ENCODE measurements at regions not wholly inside any gene's neighbourhood (a gene's known extent, or its start where the extent isn't known, plus 50 kb on each side); places are given as distances from the start of the nearest gene placed in this dataset.

DNA sequence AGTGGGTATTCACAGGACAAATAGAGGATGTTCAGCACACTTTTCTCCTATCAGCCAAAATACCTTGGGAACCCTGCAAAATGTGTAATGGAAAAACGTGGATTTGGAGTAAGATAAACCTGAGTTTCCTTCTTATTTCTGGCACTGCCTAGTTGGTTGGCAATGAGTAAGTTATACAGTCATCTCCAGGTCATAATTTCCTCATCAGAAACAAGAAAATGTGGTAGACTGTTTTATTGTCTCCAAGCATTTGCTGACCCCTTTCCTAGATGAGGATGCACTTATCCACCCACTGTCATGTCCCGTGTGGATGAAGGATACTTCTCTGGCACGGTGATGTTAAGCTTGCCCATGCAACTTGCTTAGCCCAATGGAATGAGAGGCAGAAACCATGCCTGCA is 458.0 kb downstream of the KIF2B start:
- TF ChIP-seq SMC3 (IDR thresholded peaks at IDR 0.05; ENCODE audit: low read depth, low read length) (no peak), BHLHE40 (IDR thresholded peaks at IDR 0.05; ENCODE audit: low read depth, low read length) (no peak), RCOR1 (IDR thresholded peaks at IDR 0.05; ENCODE audit: insufficient replicate concordance, low read length) (no peak), POLR2A (IDR thresholded peaks at IDR 0.05; ENCODE audit: low read depth, low read length) (no peak), CHD1 (IDR thresholded peaks at IDR 0.05; ENCODE audit: low read depth, low read length) (no peak), CEBPB (IDR thresholded peaks at IDR 0.05; ENCODE audit: low read depth, low read length) (no peak)
- TF ChIP-seq, protein P1, sequence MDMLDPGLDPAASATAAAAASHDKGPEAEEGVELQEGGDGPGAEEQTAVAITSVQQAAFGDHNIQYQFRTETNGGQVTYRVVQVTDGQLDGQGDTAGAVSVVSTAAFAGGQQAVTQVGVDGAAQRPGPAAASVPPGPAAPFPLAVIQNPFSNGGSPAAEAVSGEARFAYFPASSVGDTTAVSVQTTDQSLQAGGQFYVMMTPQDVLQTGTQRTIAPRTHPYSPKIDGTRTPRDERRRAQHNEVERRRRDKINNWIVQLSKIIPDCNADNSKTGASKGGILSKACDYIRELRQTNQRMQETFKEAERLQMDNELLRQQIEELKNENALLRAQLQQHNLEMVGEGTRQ (IDR thresholded peaks at IDR 0.05; ENCODE audit: low read depth, low read length), result no peak
- TF ChIP-seq, protein P2, sequence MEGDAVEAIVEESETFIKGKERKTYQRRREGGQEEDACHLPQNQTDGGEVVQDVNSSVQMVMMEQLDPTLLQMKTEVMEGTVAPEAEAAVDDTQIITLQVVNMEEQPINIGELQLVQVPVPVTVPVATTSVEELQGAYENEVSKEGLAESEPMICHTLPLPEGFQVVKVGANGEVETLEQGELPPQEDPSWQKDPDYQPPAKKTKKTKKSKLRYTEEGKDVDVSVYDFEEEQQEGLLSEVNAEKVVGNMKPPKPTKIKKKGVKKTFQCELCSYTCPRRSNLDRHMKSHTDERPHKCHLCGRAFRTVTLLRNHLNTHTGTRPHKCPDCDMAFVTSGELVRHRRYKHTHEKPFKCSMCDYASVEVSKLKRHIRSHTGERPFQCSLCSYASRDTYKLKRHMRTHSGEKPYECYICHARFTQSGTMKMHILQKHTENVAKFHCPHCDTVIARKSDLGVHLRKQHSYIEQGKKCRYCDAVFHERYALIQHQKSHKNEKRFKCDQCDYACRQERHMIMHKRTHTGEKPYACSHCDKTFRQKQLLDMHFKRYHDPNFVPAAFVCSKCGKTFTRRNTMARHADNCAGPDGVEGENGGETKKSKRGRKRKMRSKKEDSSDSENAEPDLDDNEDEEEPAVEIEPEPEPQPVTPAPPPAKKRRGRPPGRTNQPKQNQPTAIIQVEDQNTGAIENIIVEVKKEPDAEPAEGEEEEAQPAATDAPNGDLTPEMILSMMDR (conservative IDR thresholded peaks at IDR 0.05; ENCODE audit: low read depth, low read length), result no peak
- TF ChIP-seq, protein P3, sequence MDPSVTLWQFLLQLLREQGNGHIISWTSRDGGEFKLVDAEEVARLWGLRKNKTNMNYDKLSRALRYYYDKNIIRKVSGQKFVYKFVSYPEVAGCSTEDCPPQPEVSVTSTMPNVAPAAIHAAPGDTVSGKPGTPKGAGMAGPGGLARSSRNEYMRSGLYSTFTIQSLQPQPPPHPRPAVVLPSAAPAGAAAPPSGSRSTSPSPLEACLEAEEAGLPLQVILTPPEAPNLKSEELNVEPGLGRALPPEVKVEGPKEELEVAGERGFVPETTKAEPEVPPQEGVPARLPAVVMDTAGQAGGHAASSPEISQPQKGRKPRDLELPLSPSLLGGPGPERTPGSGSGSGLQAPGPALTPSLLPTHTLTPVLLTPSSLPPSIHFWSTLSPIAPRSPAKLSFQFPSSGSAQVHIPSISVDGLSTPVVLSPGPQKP (IDR thresholded peaks at IDR 0.05; ENCODE audit: borderline replicate concordance, low read depth, low read length), result no peak

Data from IMR-90 (cell line).